ENCODE measurements at regions not wholly inside any gene's neighbourhood (a gene's known extent, or its start where the extent isn't known, plus 50 kb on each side); places are given as distances from the start of the nearest gene placed in this dataset.

GRCh38 chr4:187157380-187157958 is 433.8 kb upstream of the FAT1 start:
- 0 out of 2 replicates have a peak, but pooled peaks cover 1% of the 10 kb centered on the region for H3K9me3 ChIP-seq (ENCODE audit: control insufficient read depth, insufficient read depth, low read length)
- H4K20me1 ChIP-seq (ENCODE audit: insufficient read depth, low read length) = no peaks in the 10 kb centered on the region
- no peak overlapping the region for H2BK15ac ChIP-seq (ENCODE audit: low read depth, low read length)
- in situ Hi-C loops (cut with MboI; ENCODE audit: low sequenced_read_pairs) (no loop called here), dilution Hi-C loops (cut with HindIII; ENCODE audit: low sequenced_read_pairs, unreplicated experiment) (no loop called here), intact Hi-C loops (cut with micrococcal nuclease) (no loop called here)
- no TSS peak for BruUV-seq (replicated peaks)
- WGBS, 2 experiments (ENCODE audit: extremely low coverage in 2 of 2, insufficient read length in 1 of 2) = 98% methylated on average over 15 of the region's 21 CpGs; no CpG with 5 or more reads in 1 of the 2 experiments
- H3K23ac ChIP-seq (ENCODE audit: low read depth, low read length) = no peak overlapping the region
- no peak overlapping the region for H4K5ac ChIP-seq (ENCODE audit: low read depth, low read length)
- no peaks in the 10 kb centered on the region for H3K4me1 ChIP-seq (ENCODE audit: control insufficient read depth, insufficient read depth, low read length)
- no peak overlapping the region for H4K91ac ChIP-seq (ENCODE audit: insufficient read depth, low read depth, low read length)
- DNase-seq (no peak), ATAC-seq (ENCODE audit: low read depth) (no peak)
- no peak overlapping the region for H3K4ac ChIP-seq (ENCODE audit: low read depth, low read length)
- no peak overlapping the region for H3K18ac ChIP-seq (ENCODE audit: low read depth, low read length)
- H2BK5ac ChIP-seq (ENCODE audit: low read depth, low read length, poor library complexity, severe bottlenecking) = no peak overlapping the region
- H3K56ac ChIP-seq (ENCODE audit: extremely low read depth, insufficient read depth, low read length) = no peak overlapping the region
- no peak overlapping the region for H3K14ac ChIP-seq (replicated peaks; ENCODE audit: low read depth, low read length)
- H2AFZ ChIP-seq (replicated peaks; ENCODE audit: low read length, poor library complexity) = no peak overlapping the region
- no peaks in the 10 kb centered on the region for H3K27me3 ChIP-seq (ENCODE audit: control insufficient read depth, insufficient read depth, low read length)
- no peaks in the 10 kb centered on the region for H3K79me1 ChIP-seq (ENCODE audit: low read depth in 1 of 2, low read length in 2 of 2)
- no peak overlapping the region for H4K8ac ChIP-seq (ENCODE audit: low read depth in 2 of 2, low read length in 2 of 2)
- no peak for TF ChIP-seq RCOR1 (IDR thresholded peaks at IDR 0.05; ENCODE audit: insufficient replicate concordance, low read length)
- TF ChIP-seq NFE2L2 (IDR thresholded peaks at IDR 0.05; ENCODE audit: low read depth, low read length) = no peak
- no peak for TF ChIP-seq CEBPB (IDR thresholded peaks at IDR 0.05; ENCODE audit: low read depth, low read length)
- no peak for TF ChIP-seq MAZ (IDR thresholded peaks at IDR 0.05; ENCODE audit: borderline replicate concordance, low read depth, low read length)
- no peak for TF ChIP-seq ELK1 (IDR thresholded peaks at IDR 0.05; ENCODE audit: borderline replicate concordance, low read depth, low read length)
- TF ChIP-seq RAD21 (IDR thresholded peaks at IDR 0.05; ENCODE audit: low read length) = no peak
- ChIA-PET POLR2A (ENCODE audit: unreplicated experiment) (no interaction called here), CTCF (no interaction called here)
- no peak overlapping the region for H2AK9ac ChIP-seq (replicated peaks; ENCODE audit: low read depth, low read length, poor library complexity)
- H3K36me3 ChIP-seq (ENCODE audit: control insufficient read depth, insufficient read depth, low read length) = no peaks in the 10 kb centered on the region
- no peak overlapping the region for H2AK5ac ChIP-seq (ENCODE audit: low read depth, low read length)
- no peak overlapping the region for H3K9ac ChIP-seq (ENCODE audit: low read depth, low read length)
- no peak overlapping the region for H3K27ac ChIP-seq (ENCODE audit: insufficient read depth, low read length)
- H3K4me2 ChIP-seq (ENCODE audit: low read depth, low read length) = no peak overlapping the region
- H3K9me1 ChIP-seq (ENCODE audit: insufficient read depth, low read length) = no peaks in the 10 kb centered on the region
- H2BK20ac ChIP-seq (ENCODE audit: low read depth, low read length) = no peak overlapping the region
- no peak overlapping the region for H2BK120ac ChIP-seq (ENCODE audit: low read depth, low read length)
- H3K4me3 ChIP-seq (ENCODE audit: insufficient read depth, low read depth, low read length) = no peak overlapping the region
